H1 (cell line): ENCODE measurements at regions not wholly inside any gene's neighbourhood (a gene's known extent, or its start where the extent isn't known, plus 50 kb on each side); places are given as distances from the start of the nearest gene placed in this dataset.

Experiments
- CTCF ChIA-PET: fragments of 300-600 bp; sonication (Branson Sonifier 250); formaldehyde crosslinking; loops from one replicate; lab custom pipeline; 2021; ENCODE audit not compliant: partially characterized antibody; lab: Charles Lee
- POLR2A ChIA-PET: fragments of 300-600 bp; sonication (Branson Sonifier 250); formaldehyde crosslinking; loops from one replicate; lab custom pipeline; 2021; ENCODE audit warnings: inconsistent platforms; ENCODE audit not compliant: partially characterized antibody; lab: Charles Lee
- DNase-seq, 2 experiments: peaks; one replicate each; pipeline versions ENCODE4 v3.0.0 to v3.0.0-alpha.2; 2010 to 2022; ENCODE audit warnings: low spot score in 2 of 2, low read depth in 1 of 2, mixed read lengths in 1 of 2
- FAIRE-seq: peaks from 2 replicates; lab custom pipeline; 2011; peaks lifted over from hg19 to GRCh38; lab: Jason Lieb, UNC
- H2AFZ ChIP-seq: 2 replicates; pipeline ENCODE4 v1.8.1; 2012; ENCODE audit warnings: low read length, inconsistent platforms
- H2AK5ac ChIP-seq: 2 replicates; pipeline ENCODE4 v1.6.1; 2013; ENCODE audit warnings: low read depth, low read length
- H2BK120ac ChIP-seq: replicated peaks from 2 replicates; pipeline ENCODE3; 2013; ENCODE audit warnings: low read depth, low read length, inconsistent platforms
- H2BK12ac ChIP-seq: 2 replicates; pipeline ENCODE4 v1.6.1; 2013; ENCODE audit warnings: low read depth, low read length
- H2BK15ac ChIP-seq: 2 replicates; pipeline ENCODE4 v1.6.1; 2013; ENCODE audit warnings: low read length
- H2BK20ac ChIP-seq: 2 replicates; pipeline ENCODE4 v1.6.1; 2013; ENCODE audit warnings: low read length
- H2BK5ac ChIP-seq: 2 replicates; pipeline ENCODE4 v1.6.1; 2013; ENCODE audit warnings: low read depth, low read length
- H3K14ac ChIP-seq: 2 replicates; pipeline ENCODE4 v1.6.1; 2013; ENCODE audit warnings: inconsistent platforms; ENCODE audit not compliant: insufficient read length
- H3K18ac ChIP-seq: 2 replicates; pipeline ENCODE4 v1.6.1; 2013; ENCODE audit warnings: low read length; ENCODE audit errors: extremely low read depth
- H3K23ac ChIP-seq: 2 replicates; pipeline ENCODE4 v1.6.1; 2013; ENCODE audit warnings: inconsistent platforms; ENCODE audit not compliant: insufficient read length
- H3K23me2 ChIP-seq: 2 replicates; pipeline ENCODE4 v1.6.1; 2013; ENCODE audit warnings: low read depth, low read length
- H3K27ac ChIP-seq: 2 replicates; pipeline ENCODE4 v1.6.1; 2011; ENCODE audit warnings: low read depth, low read length, inconsistent platforms
- H3K27me3 ChIP-seq, 4 experiments: replicated peaks in 1 of 4; 1 replicate in 1 of 4; 2 replicates in 3 of 4; pipeline versions ENCODE4 v1.6.1 to v1.8.1; 2011 to 2013; ENCODE audit warnings: low read length in 3 of 4, mild to moderate bottlenecking in 3 of 4, inconsistent platforms in 2 of 4, mixed read lengths in 2 of 4, moderate library complexity in 1 of 4; ENCODE audit not compliant: control insufficient read depth in 3 of 4, insufficient read depth in 3 of 4; ENCODE audit errors: extremely low read depth in 1 of 4
- H3K36me3 ChIP-seq, 4 experiments: 2 replicates each; pipeline versions ENCODE4 v1.6.1 to v1.8.1; 2011 to 2013; ENCODE audit warnings: mild to moderate bottlenecking in 4 of 4, low read length in 3 of 4, moderate library complexity in 2 of 4, control low read depth in 1 of 4, inconsistent platforms in 1 of 4; ENCODE audit not compliant: insufficient read depth in 4 of 4, control insufficient read depth in 2 of 4
- H3K4ac ChIP-seq: replicated peaks from 2 replicates; pipeline ENCODE3; 2013; ENCODE audit warnings: low read length, low read depth, mixed read lengths, inconsistent platforms; ENCODE audit not compliant: insufficient read length
- H3K4me1 ChIP-seq, 4 experiments: replicated peaks in 1 of 4; 1 replicate in 1 of 4; 2 replicates in 3 of 4; pipeline versions ENCODE4 v1.6.1 to v1.8.1; 2011 to 2013; ENCODE audit warnings: low read length in 3 of 4, inconsistent platforms in 2 of 4, mixed read lengths in 1 of 4; ENCODE audit not compliant: insufficient read depth in 4 of 4, control insufficient read depth in 3 of 4
- H3K4me2 ChIP-seq, 2 experiments: 2 replicates each; pipeline versions ENCODE4 v1.6.1 to v1.8.1; 2011 to 2013; ENCODE audit warnings: low read depth in 2 of 2, low read length in 2 of 2, control low read depth in 1 of 2, inconsistent platforms in 1 of 2, mild to moderate bottlenecking in 1 of 2; ENCODE audit not compliant: insufficient read depth in 1 of 2
- H3K4me3 ChIP-seq, 4 experiments: fragments of 200-600, 300-600 bp in 1 of 4; sonication (generic), shearing (Covaris generic), sonication (Bioruptor Twin) in 1 of 4; 2 replicates each; pipeline versions ENCODE4 v1.5.1 to v1.8.1; 2011 to 2016; ENCODE audit warnings: low read length in 4 of 4, low read depth in 3 of 4, control low read depth in 2 of 4, inconsistent platforms in 2 of 4, mild to moderate bottlenecking in 2 of 4, mixed read lengths in 1 of 4, moderate library complexity in 1 of 4; ENCODE audit not compliant: insufficient read depth in 2 of 4; ENCODE audit errors: extremely low read depth in 1 of 4
- H3K56ac ChIP-seq: replicated peaks from 2 replicates; pipeline ENCODE3; 2013; ENCODE audit warnings: low read depth, mild to moderate bottlenecking, mixed read lengths, low read length, inconsistent platforms; ENCODE audit not compliant: insufficient read length
- H3K79me1 ChIP-seq: 2 replicates; pipeline ENCODE4 v1.6.1; 2013; ENCODE audit warnings: low read depth, low read length, control low read depth
- H3K79me2 ChIP-seq, 2 experiments: 2 replicates each; pipeline versions ENCODE4 v1.6.1 to v1.8.1; 2012 to 2013; ENCODE audit warnings: low read length in 2 of 2, mild to moderate bottlenecking in 2 of 2, inconsistent platforms in 1 of 2; ENCODE audit not compliant: insufficient read depth in 2 of 2, control insufficient read depth in 1 of 2
- H3K9ac ChIP-seq, 4 experiments: replicated peaks in 1 of 4; 1 replicate in 1 of 4; 2 replicates in 3 of 4; pipeline versions ENCODE4 v1.6.1 to v1.8.1; 2011 to 2013; ENCODE audit warnings: low read depth in 3 of 4, low read length in 3 of 4, control low read depth in 2 of 4, mild to moderate bottlenecking in 2 of 4, moderate library complexity in 2 of 4, inconsistent platforms in 1 of 4; ENCODE audit errors: extremely low read depth in 1 of 4
- H3K9me3 ChIP-seq, 2 experiments: 2 replicates each; pipeline versions ENCODE4 v1.6.1 to v1.8.1; 2012 to 2013; ENCODE audit warnings: mild to moderate bottlenecking in 2 of 2, moderate library complexity in 2 of 2, control low read depth in 1 of 2, inconsistent platforms in 1 of 2, low read depth in 1 of 2, low read length in 1 of 2, mixed read lengths in 1 of 2; ENCODE audit not compliant: insufficient read depth in 2 of 2
- H4K20me1 ChIP-seq, 2 experiments: replicated peaks in 1 of 2; 2 replicates each; pipeline versions ENCODE3 to v1.8.1; 2011 to 2013; ENCODE audit warnings: inconsistent platforms in 2 of 2, low read length in 2 of 2, mild to moderate bottlenecking in 1 of 2; ENCODE audit not compliant: insufficient read depth in 2 of 2, control insufficient read depth in 1 of 2
- H4K5ac ChIP-seq: 2 replicates; pipeline ENCODE4 v1.6.1; 2013; ENCODE audit warnings: low read length, low read depth, mixed read lengths, inconsistent platforms; ENCODE audit not compliant: insufficient read length
- H4K8ac ChIP-seq: 2 replicates; pipeline ENCODE4 v1.8.0; 2013; ENCODE audit warnings: mild to moderate bottlenecking, moderate library complexity, low read length, inconsistent platforms; ENCODE audit not compliant: insufficient read depth; ENCODE audit errors: extremely low read depth
- H4K91ac ChIP-seq: replicated peaks from 2 replicates; pipeline ENCODE3; 2013; ENCODE audit warnings: low read length, mixed read lengths, inconsistent platforms; ENCODE audit not compliant: insufficient read length
- SRF ChIP-seq: IDR thresholded peaks from 2 replicates; pipeline ENCODE4 v1.6.1; 2011; ENCODE audit warnings: mild to moderate bottlenecking, low read depth, low read length, moderate library complexity
- WGBS, 2 experiments: shearing (Covaris generic) in 1 of 2; methylation state at CpG; one replicate each; pipeline versions ENCODE4 v1.1.6 to v1.1.7; 2013 to 2015; ENCODE audit warnings: low lambda C conversion rate in 2 of 2, mixed read lengths in 2 of 2, inconsistent platforms in 1 of 2, low coverage in 1 of 2, missing lambda C conversion rate in 1 of 2; ENCODE audit not compliant: insufficient replicate concordance in 2 of 2, insufficient coverage in 1 of 2, insufficient read length in 1 of 2; ENCODE audit errors: extremely low coverage in 1 of 2, missing lambda C conversion rate in 1 of 2; 5-methylcytosine and 5-hydroxymethylcytosine counted together

- Histone ChIP-seq H3K4me1 (peaks cover 0 to 5% (median 0%) of the 10 kb centered on the region in 4 experiments; a peak in 2 of 7 replicates), H3K27me3 (0 out of 7 replicates have a peak, but pooled peaks cover 0 to 2% (median 0%) of the 10 kb centered on the region in 4 experiments), H3K23ac (no peak overlapping the region), H3K36me3 (no peaks in the 10 kb centered on the region), H3K4me3 (no peak overlapping the region), H4K20me1 (no peaks in the 10 kb centered on the region), H2AFZ (no peak overlapping the region), H2BK12ac (no peak overlapping the region), H3K23me2 (no peaks in the 10 kb centered on the region), H4K5ac (no peak overlapping the region), H3K18ac (no peak overlapping the region), H2BK15ac (no peak overlapping the region), H3K79me1 (no peaks in the 10 kb centered on the region), H3K9ac (no peak overlapping the region), H2AK5ac (no peak overlapping the region), H4K91ac (no peak overlapping the region), H3K9me3 (no peaks in the 10 kb centered on the region), H3K14ac (no peak overlapping the region), H4K8ac (no peak overlapping the region), H2BK5ac (no peak overlapping the region), H3K4ac (no peak overlapping the region), H3K56ac (no peak overlapping the region), H2BK120ac (no peak overlapping the region), H3K79me2 (no peaks in the 10 kb centered on the region), H2BK20ac (no peak overlapping the region), H3K27ac (no peak overlapping the region), H3K4me2 (no peak overlapping the region)
- CTCF ChIA-PET = interaction anchor here (1.9 kb wide), 1 partner anchor 141 kb away, joined by 4 read pairs; no protein-coding TSS in a partner anchor
- DNase-seq = no peak
- POLR2A ChIA-PET = no interaction called here
- FAIRE-seq = no peak
- WGBS, 2 experiments = 96% methylated on average over 5 of the region's 5 CpGs; no CpG with 5 or more reads in 1 of the 2 experiments
- TF ChIP-seq SRF = no peak
Measured at GRCh38 chr18:10053861-10054260, 140.0 kb downstream of the VAPA start.
